ENCODE measurements at regions not wholly inside any gene's neighbourhood (a gene's known extent, or its start where the extent isn't known, plus 50 kb on each side); places are given as distances from the start of the nearest gene placed in this dataset.

- no peak for DNase-seq (ENCODE audit: low spot score)
- H3K4me3 ChIP-seq (ENCODE audit: severe bottlenecking), result no peak overlapping the region
- H3K4me1 ChIP-seq (ENCODE audit: insufficient read depth, poor library complexity, severe bottlenecking), result no peaks in the 10 kb centered on the region
- peaks cover under 1% of the 10 kb centered on the region for H3K27me3 ChIP-seq (ENCODE audit: insufficient read depth, poor library complexity, severe bottlenecking)
- no peak for ATAC-seq (ENCODE audit: low read depth)
- H3K9me3 ChIP-seq (ENCODE audit: severe bottlenecking), result no peaks in the 10 kb centered on the region
- TF ChIP-seq CTCF (IDR thresholded peaks at IDR 0.05; ENCODE audit: poor library complexity, severe bottlenecking), result no peak
- no peaks in the 10 kb centered on the region for H3K36me3 ChIP-seq (ENCODE audit: low read depth)
- no peak overlapping the region for H3K27ac ChIP-seq (ENCODE audit: poor library complexity, severe bottlenecking)
Observed at GRCh38 chr3:156030723-156031122, 89.7 kb upstream of the KCNAB1 start.

DNA sequence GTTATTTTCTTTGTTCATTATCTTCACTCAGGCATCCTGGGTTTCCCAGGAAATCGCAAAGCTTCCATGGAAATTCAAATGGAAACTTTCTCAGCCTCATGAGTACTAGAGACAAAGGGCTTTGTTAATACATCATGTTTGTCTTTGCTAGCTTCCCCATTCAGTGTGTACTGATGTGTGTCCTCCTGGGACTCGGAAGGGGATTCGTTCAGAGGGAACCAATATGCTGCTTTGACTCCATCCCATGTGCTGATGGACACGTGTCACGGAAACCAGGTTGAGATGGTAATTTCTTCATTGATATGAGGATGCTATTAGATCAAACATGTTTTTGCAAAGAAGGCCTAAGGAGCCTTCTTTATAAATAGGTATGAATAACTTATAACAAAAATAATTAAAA lies 87.0 kb upstream of the KCNAB1 start:
- H3K36me3 ChIP-seq (ENCODE audit: low read depth), result no peaks in the 10 kb centered on the region
- H3K4me1 ChIP-seq (ENCODE audit: insufficient read depth, poor library complexity, severe bottlenecking), result no peaks in the 10 kb centered on the region
- no peaks in the 10 kb centered on the region for H3K9me3 ChIP-seq (ENCODE audit: severe bottlenecking)
- DNase-seq (ENCODE audit: low spot score), result no peak
- no peak overlapping the region for H3K27ac ChIP-seq (ENCODE audit: poor library complexity, severe bottlenecking)
- no peak for TF ChIP-seq CTCF (IDR thresholded peaks at IDR 0.05; ENCODE audit: poor library complexity, severe bottlenecking)
- H3K27me3 ChIP-seq (ENCODE audit: insufficient read depth, poor library complexity, severe bottlenecking), result no peaks in the 10 kb centered on the region
- ATAC-seq (ENCODE audit: low read depth), result no peak
- no peak overlapping the region for H3K4me3 ChIP-seq (ENCODE audit: severe bottlenecking)

- Histone ChIP-seq H3K36me3 (ENCODE audit: low read depth) (no peaks in the 10 kb centered on the region), H3K4me1 (ENCODE audit: insufficient read depth, poor library complexity, severe bottlenecking) (no peaks in the 10 kb centered on the region), H3K27ac (ENCODE audit: poor library complexity, severe bottlenecking) (no peak overlapping the region), H3K4me3 (ENCODE audit: severe bottlenecking) (no peak overlapping the region), H3K9me3 (ENCODE audit: severe bottlenecking) (no peaks in the 10 kb centered on the region), H3K27me3 (ENCODE audit: insufficient read depth, poor library complexity, severe bottlenecking) (no peaks in the 10 kb centered on the region)
- no peak for ATAC-seq (ENCODE audit: low read depth)
- no peak for DNase-seq (ENCODE audit: low spot score)
- no peak for TF ChIP-seq CTCF (IDR thresholded peaks at IDR 0.05; ENCODE audit: poor library complexity, severe bottlenecking)
Observed at GRCh38 chr3:156035158-156035557, 85.2 kb upstream of the KCNAB1 start.

GRCh38 chr3:156036258-156037053 lies 83.9 kb upstream of the KCNAB1 start:
- DNase-seq (ENCODE audit: low spot score) (no peak), ATAC-seq (ENCODE audit: low read depth) (no peak)
- Histone ChIP-seq H3K4me1 (ENCODE audit: insufficient read depth, poor library complexity, severe bottlenecking) (no peaks in the 10 kb centered on the region), H3K4me3 (ENCODE audit: severe bottlenecking) (no peak overlapping the region), H3K36me3 (ENCODE audit: low read depth) (no peaks in the 10 kb centered on the region), H3K27ac (ENCODE audit: poor library complexity, severe bottlenecking) (no peak overlapping the region), H3K27me3 (ENCODE audit: insufficient read depth, poor library complexity, severe bottlenecking) (no peaks in the 10 kb centered on the region), H3K9me3 (ENCODE audit: severe bottlenecking) (no peaks in the 10 kb centered on the region)
- TF ChIP-seq CTCF (IDR thresholded peaks at IDR 0.05; ENCODE audit: poor library complexity, severe bottlenecking), result no peak

- Histone ChIP-seq H3K4me1 (ENCODE audit: insufficient read depth, poor library complexity, severe bottlenecking) (no peaks in the 10 kb centered on the region), H3K27ac (ENCODE audit: poor library complexity, severe bottlenecking) (no peak overlapping the region), H3K36me3 (ENCODE audit: low read depth) (no peaks in the 10 kb centered on the region), H3K27me3 (ENCODE audit: insufficient read depth, poor library complexity, severe bottlenecking) (no peaks in the 10 kb centered on the region), H3K4me3 (ENCODE audit: severe bottlenecking) (no peak overlapping the region), H3K9me3 (ENCODE audit: severe bottlenecking) (no peaks in the 10 kb centered on the region)
- no peak for ATAC-seq (ENCODE audit: low read depth)
- DNase-seq (ENCODE audit: low spot score), result no peak
- no peak for TF ChIP-seq CTCF (IDR thresholded peaks at IDR 0.05; ENCODE audit: poor library complexity, severe bottlenecking)
Observed at GRCh38 chr3:156037356-156037755, 83.0 kb upstream of the KCNAB1 start.

All from RWPE2 (cell line).